GM12878 (cell line): ENCODE measurements at regions not wholly inside any gene's neighbourhood (a gene's known extent, or its start where the extent isn't known, plus 50 kb on each side); places are given as distances from the start of the nearest gene placed in this dataset.

Experiments used
- ATF2 ChIP-seq: IDR thresholded peaks from 2 replicates; pipeline ENCODE4 v1.6.1; 2012; ENCODE audit warnings: low read length, inconsistent platforms
- CTCF ChIP-seq, 3 experiments: IDR thresholded peaks in 2 of 3; conservative IDR thresholded peaks in 1 of 3; 2 replicates each; pipeline ENCODE4 v1.5.1; 2011; ENCODE audit warnings: low read depth in 3 of 3, low read length in 3 of 3, mild to moderate bottlenecking in 3 of 3, control low read depth in 2 of 3, moderate library complexity in 2 of 3, inconsistent platforms in 1 of 3, mixed read lengths in 1 of 3; ENCODE audit not compliant: control insufficient read depth in 2 of 3, insufficient read depth in 1 of 3; ENCODE audit errors: extremely low read depth in 1 of 3
- CUX1 ChIP-seq: IDR thresholded peaks from 2 replicates; pipeline ENCODE4 v1.6.1; 2012; ENCODE audit warnings: improper control_type of control experiment, low read depth, low read length; ENCODE audit not compliant: insufficient replicate concordance
- DPF2 ChIP-seq: fragments of 450-650 bp; IDR thresholded peaks from 2 replicates; pipeline ENCODE4 v1.6.1; 2017; ENCODE audit warnings: mild to moderate bottlenecking
- TAF1 ChIP-seq: IDR thresholded peaks from 2 replicates; pipeline ENCODE4 v1.6.1; 2011; ENCODE audit warnings: mild to moderate bottlenecking, low read depth, low read length, borderline replicate concordance
- ZNF592 ChIP-seq: fragments of 450-650 bp; IDR thresholded peaks from 2 replicates; pipeline ENCODE4 v1.6.1; 2017; ENCODE audit warnings: mild to moderate bottlenecking, moderate library complexity

- TF ChIP-seq CTCF (IDR thresholded peaks at IDR 0.05 in 2 of 3, conservative IDR thresholded peaks at IDR 0.05 in 1 of 3; ENCODE audit: control insufficient read depth in 2 of 3, extremely low read depth in 1 of 3, insufficient read depth in 1 of 3, low read depth in 3 of 3, low read length in 3 of 3) (no peak), ATF2 (no peak), CUX1 (no peak), TAF1 (no peak), DPF2 (no peak), ZNF592 (no peak)
These were observed 183.6 kb downstream of the FOXD2 start for GRCh38 chr1:47621483-47621882.
